Astrocyte (in vitro differentiated cells and primary cell): ENCODE measurements at regions not wholly inside any gene's neighbourhood (a gene's known extent, or its start where the extent isn't known, plus 50 kb on each side); places are given as distances from the start of the nearest gene placed in this dataset.

Source experiments
- CTCF ChIP-seq: IDR thresholded peaks from 2 replicates; pipeline ENCODE4 v1.5.1; 2011; ENCODE audit warnings: low read depth, mild to moderate bottlenecking, inconsistent platforms, low read length, moderate library complexity; ENCODE audit not compliant: insufficient read depth
- EZH2 ChIP-seq: IDR thresholded peaks from 2 replicates; pipeline ENCODE4 v1.6.1; 2012; ENCODE audit warnings: mild to moderate bottlenecking, low read length, inconsistent platforms; ENCODE audit not compliant: insufficient read depth

GRCh38 chr10:44166441-44166840 is 218.5 kb downstream of the CXCL12 start:
- TF ChIP-seq EZH2 (no peak), CTCF (no peak)
